ENCODE measurements at regions not wholly inside any gene's neighbourhood (a gene's known extent, or its start where the extent isn't known, plus 50 kb on each side); places are given as distances from the start of the nearest gene placed in this dataset.
A peak's percentile ranks its signal among the peaks of the same experiment; 100 is the strongest.

- DNase-seq (ENCODE audit: low spot score) = no peak
Observed at GRCh38 chr18:60775978-60776377, 403.4 kb upstream of the MC4R start.

DNA sequence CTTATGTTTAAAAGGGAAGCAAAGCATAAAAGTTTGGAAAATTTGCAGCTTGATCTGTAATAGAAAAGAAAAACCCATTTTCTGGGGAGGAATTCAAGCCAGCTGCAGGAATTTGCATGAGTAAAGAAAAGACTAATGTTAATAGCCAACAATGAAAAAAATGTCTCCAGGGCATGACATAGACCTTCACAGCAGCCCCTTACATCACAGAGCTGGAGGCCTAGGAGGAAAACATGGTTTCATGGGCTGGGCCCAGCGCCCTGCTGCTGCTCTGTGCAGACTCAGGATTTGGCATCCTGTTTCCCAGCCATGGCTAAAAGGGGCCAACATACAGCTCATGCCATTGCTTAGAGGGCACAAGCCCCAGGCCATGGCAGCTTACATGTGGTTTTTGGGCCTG lies 411.6 kb upstream of the MC4R start:
- DNase-seq (ENCODE audit: low spot score) = no peak

DNA sequence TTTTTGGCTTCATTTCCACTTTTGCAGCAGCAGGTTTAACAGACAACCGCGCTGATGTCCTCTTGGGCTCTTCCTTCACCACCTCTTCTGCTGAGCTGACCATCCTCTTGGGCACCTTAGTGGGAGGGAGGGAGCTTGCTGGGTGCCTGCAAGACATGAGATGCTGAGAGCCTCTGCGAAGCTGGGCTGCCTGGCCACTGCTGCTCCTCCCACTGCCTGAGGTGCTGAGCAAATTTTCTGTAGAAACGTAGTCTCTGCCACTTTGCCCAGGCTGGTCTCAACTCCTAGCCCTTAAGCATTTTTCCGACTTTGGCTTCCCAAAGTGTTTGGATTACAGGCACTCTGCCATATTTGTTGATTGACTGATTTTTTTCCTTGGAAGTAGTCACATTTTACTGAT lies 422.2 kb upstream of the MC4R start:
- no peak for DNase-seq (ENCODE audit: low spot score)

DNA sequence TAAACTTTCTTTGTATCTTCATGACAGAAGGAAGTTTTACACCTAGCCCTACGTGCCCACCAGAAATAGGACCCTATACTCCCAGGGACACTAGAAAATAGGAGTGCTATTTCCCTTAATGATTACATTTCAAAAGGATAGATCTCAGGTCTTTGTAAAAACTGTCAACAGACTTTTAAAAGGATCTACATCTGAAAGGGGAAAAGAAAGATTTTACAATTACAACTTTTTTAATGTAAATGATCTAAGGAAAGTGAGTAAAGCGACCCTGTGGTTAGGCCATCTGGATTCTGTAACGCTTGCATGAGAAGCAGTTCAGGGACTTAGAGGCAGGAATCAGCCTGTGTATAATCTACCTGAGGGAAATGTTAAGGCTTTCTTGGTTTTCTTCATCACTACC lies 431.8 kb upstream of the MC4R start:
- no peak for DNase-seq (ENCODE audit: low spot score)

- no peak for DNase-seq (ENCODE audit: low spot score)
Observed at GRCh38 chr18:60809937-60810336, 437.4 kb upstream of the MC4R start.

GRCh38 chr18:60812921-60813320 lies 440.3 kb upstream of the MC4R start:
- DNase-seq (ENCODE audit: low spot score) = no peak

DNA sequence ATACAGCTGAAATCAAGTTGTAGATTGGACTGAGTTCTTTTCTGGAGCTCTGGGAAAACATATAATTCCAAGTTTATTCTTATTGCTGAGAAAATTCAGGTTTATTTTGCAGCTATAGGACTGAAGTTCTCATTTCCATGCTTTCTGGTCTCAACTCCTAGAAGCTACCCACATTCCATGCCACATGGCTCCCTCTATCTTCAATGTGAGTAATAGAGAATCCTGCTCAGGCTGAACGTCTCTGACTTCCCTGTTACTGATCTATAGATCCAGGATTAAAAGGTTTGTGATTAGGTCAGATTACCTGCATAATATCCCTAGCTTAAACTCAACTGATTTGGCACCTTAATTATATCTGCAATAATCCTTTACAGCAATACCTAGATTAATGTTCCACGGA lies 453.8 kb upstream of the MC4R start:
- no peak for DNase-seq (ENCODE audit: low spot score)

DNA sequence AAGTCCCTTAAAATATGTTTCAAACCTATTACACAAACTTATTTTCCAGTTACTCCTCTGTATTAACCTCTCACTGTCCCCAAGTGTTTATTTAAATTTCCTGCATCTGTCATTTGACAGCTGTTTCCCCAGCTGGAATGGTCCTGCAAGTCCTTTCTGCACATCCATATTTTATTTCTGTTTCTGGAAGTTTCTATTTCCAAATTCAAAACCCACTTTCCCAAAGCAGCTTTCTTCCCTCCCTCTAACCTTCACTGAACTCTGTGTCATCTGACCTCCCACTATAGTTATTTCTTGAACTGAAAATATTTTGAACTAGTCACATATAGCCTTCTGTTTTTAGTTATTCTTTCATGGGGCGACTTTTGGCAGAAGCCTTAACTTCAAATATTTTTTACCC lies 459.4 kb upstream of the MC4R start:
- no peak for DNase-seq (ENCODE audit: low spot score)

DNA sequence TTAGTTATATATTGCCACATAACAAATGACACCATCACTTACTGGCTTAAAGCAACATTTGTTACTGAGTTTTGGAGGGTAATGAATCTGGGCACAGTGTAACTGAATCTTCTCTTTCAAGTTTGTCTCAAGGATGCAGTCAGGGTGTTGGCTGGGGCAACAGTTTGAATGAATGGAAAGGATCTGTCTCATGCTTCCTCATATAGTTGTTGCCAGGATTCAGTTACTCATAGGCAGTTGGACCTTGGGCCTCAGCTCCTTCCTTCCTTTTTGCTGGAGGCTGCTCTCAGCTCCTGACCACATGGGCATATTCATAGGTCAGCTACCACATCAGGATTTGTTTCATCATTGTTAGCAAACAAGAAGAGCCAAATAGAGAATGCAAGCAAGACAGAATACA lies 466.1 kb upstream of the MC4R start:
- peak; percentile 1 for DNase-seq (ENCODE audit: low spot score)

DNA sequence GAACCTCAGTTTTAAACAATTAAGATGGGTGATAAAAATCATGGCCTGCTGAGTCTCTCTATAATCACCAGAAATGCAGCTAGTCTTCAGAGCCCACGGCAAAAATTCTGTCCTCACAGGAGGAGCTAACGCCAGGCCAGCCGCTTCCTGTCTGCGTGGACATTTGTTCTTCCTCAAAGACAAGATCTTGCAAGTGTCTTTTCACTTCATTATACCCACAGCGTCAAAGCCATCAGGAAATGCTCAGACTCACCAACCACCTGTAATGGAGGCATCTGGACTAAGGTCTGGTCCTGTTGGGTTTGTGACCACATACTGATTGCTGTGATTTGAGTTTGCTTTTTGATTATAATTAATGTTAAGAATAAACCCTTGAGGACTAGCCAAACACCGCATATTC lies 473.8 kb upstream of the MC4R start:
- DNase-seq (ENCODE audit: low spot score) = no peak

DNA sequence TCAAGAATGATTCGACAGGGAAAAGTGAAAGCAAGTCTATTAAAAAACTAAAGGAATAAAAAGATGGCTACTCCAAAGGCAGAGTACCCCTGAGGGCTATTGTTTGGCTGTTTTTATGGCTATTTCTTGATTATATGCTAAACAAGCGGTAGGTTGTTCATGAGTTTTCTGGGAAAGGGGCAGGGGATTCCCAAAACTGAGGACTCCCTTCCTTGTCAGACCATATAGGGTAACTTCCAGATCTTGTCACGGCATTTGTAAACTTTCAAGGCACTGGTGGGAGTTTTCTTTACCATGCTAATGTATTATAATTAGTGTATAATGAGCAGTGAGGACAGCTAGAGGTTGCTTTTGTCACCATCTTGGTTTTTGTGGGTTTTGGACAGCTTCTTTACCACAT lies 474.9 kb upstream of the MC4R start:
- no peak for DNase-seq (ENCODE audit: low spot score)

DNA sequence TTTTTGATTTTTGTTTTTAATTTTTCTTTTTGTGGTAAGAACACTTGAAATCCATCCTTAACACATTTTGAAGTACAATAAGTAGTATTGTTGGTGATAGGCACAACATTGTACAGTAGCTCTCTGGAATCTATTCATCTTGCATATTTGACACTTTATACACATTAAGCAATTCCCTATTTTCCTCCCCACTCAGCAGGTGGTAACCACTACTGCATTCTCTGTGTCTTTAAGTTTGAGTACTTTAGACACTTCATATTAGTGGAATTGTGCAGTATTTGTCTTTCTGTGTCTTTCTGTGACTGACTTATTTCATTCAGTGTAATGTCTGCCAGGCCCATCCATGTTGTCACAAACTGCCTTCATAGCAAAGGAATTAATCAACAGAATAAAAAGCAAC lies 471.7 kb upstream of the CDH20 start:
- no peak for DNase-seq (ENCODE audit: low spot score)

- DNase-seq (ENCODE audit: low spot score) = no peak
Observed at GRCh38 chr18:60862988-60863387, 470.2 kb upstream of the CDH20 start.

DNA sequence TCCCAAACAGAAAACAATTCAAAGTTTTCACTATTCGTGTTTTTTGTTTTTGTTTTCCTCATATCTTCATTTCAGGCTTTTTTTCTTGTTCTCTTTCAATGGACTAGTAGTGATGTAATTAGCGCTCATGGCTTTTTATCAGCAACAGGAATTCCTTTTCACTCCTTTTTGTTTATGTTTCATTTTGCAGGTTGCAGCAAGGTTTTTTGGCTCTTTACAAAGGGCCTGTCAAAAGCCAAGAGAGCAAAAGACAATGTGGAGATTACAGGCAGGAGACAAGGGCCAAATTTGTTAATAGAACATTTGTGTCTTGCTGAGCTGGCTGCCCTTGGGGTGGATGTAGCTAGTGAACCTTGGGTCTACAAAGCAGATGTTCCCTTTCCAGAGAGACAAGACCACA lies 467.4 kb upstream of the CDH20 start:
- DNase-seq (ENCODE audit: low spot score) = no peak

DNA sequence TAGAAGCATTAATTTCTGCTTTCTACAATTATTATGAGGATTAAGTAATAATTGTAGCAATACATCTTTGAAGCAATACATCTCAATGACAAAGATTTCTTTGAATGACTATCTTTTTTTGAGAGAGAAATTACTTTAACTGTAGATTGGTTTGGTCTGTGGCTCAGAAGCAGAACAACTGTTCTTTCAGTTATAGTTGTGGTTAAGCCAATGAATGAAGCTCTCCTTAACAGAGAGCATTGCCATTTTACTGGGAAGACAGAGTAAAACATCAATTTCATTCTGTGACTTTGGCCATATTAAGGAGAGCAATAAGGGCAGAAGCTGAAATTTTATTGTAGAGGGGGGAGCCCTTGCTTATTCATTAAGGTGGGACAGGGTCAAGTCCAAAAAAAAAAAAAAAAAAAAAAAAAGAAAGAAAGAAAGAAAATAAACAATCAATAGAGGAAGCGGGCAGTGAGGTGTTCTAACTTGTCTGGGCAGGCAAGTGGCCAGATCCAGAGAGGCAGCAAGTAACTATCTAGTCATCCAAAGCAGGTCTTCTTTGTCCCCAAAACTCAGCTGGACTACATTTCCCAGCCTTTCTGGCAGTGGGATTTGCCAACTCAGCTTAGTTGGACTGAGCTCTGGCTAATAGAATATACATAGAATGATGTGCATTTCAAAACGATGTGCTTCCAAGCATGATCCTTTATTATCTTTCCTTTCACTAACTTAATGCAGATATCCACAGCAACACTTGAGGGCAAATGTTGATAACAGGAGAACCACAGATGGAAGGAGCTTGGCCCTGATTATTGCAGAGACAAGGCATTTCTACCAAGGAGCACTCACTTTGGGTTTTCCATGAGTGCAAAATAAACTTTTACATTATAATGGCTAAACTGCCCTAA lies 462.7 kb upstream of the CDH20 start:
- DNase-seq (ENCODE audit: low spot score) = no peak

- no peak for DNase-seq (ENCODE audit: low spot score)
Observed at GRCh38 chr18:60872434-60872833, 460.8 kb upstream of the CDH20 start.

DNA sequence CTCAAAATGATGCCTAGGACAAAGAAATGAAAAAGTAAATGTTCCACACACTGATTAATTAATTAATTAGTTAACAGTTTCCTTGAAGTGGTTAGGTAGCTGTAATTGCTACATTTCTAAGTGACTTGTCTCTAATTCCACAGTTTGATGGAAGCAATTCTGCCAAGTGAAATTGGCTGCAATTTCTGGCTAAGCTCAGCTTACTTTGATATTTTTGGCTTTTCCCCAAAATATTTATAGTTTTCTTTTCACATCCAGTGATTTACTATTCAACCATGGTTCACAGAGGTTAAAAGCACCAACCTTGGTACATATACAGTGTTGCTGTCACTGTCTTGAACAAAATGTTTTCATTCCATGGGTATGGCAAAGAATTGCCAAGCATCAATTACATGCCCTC lies 459.5 kb upstream of the CDH20 start:
- no peak for DNase-seq (ENCODE audit: low spot score)

GRCh38 chr18:60875957-60876507 lies 457.2 kb upstream of the CDH20 start:
- DNase-seq (ENCODE audit: low spot score) = no peak

DNA sequence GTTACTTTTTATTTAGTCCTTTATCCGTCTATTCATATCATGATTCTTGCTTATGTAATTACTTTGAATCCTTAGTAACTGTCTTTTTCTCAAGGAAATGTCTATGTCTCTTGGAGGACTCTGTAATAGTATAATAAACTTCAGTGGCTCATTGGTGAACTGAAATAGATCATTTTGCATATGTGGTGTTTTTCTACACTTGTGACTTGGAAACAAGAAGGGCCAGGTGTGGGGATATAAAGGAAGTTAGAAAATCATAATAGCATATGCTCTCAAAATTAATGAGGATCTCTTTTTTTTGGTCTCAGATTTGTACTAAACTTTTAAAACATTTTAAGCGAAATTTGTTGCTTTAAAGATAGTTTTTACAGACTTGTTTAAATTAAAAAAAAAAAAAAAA lies 453.0 kb upstream of the CDH20 start:
- DNase-seq (ENCODE audit: low spot score) = no peak

- no peak for DNase-seq (ENCODE audit: low spot score)
Observed at GRCh38 chr18:60883587-60883986, 449.6 kb upstream of the CDH20 start.

DNA sequence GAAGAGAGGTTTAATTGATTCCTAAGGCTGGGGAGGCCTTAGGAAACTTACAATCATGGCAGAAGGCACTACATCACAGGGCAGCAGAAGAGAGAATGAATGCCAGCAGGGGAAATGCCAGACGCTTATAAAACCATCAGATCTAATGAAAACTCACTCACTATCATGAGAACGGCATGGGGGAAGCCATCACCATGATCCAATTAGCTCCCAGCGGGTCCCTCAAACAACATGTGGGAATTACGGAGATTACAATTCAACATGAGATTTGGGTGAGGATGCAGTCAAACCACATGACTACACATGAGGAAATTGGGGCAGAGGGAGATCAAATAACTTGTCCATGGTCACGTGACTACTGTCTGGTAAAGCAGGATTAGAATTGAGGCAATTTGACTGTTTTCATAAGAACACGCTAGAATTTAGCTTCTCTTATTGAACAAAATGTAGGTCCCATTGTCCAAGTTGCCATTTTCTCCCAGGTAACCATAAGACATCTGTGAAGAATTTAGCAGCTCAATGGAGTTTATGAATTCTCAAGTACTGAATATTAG lies 445.1 kb upstream of the CDH20 start:
- no peak for DNase-seq (ENCODE audit: low spot score)

DNA sequence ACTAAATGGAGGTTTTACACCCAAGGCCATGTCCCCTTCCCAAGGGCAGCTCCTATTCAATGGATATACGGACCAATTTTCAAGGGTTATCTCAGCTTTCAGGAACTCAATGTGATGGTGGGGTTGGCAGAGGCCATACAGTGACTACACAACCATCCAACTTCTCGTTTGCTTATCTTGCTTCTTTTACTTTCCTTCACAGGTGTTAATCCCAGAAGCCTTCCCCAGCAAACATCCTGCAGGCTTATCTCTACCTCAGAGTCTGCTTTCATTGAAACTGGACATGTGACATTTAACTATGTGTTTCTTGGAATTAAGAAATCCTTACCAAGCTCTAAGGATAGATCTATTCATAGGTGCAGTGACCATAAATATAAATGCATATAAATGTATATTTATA lies 443.8 kb upstream of the CDH20 start:
- no peak for DNase-seq (ENCODE audit: low spot score)

DNA sequence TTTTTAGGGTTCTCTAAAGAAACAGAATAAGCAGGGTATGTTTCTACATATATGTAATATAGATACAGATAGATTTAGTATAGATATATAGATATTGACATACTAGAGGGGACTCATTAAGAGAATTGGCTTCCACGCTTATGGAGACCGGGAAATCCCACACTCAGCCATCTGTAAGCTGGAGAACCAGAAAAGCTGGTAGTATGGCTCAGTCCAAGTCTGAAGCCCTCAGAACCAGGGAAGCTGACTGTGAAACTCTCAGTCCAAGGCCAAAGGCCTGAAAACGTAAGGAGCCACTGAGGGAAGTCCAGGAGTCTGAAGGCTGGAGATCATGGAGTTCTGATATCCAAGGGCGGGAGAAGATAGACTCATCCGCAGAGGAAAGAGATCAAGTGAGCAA lies 441.3 kb upstream of the CDH20 start:
- no peak for DNase-seq (ENCODE audit: low spot score)

Data from umbilical cord (tissue), 1 donor.